B cell (primary cell): ENCODE measurements at regions not wholly inside any gene's neighbourhood (a gene's known extent, or its start where the extent isn't known, plus 50 kb on each side); places are given as distances from the start of the nearest gene placed in this dataset.

Source experiments
- ATAC-seq: fragments of 200-7000 bp; cut with Tn5 transposase; one replicate; pipeline ENCODE4 v1.10.0; 2021; ENCODE audit warnings: low read depth, mild to moderate bottlenecking, moderate number of reproducible peaks, moderate library complexity
- CTCF ChIA-PET: fragments of 350-600 bp; sonication (Branson Sonifier 250); formaldehyde crosslinking; loops from one replicate; lab custom pipeline; 2021; ENCODE audit warnings: antibody characterized with exemption, inconsistent platforms; lab: Charles Lee
- POLR2A ChIA-PET: fragments of 350-600 bp; sonication (Branson Sonifier 250); formaldehyde crosslinking; loops from one replicate; lab custom pipeline; 2021; ENCODE audit warnings: antibody characterized with exemption; lab: Charles Lee
- DNase-seq: peaks from one replicate; pipeline ENCODE4 v3.0.0; 2013
- H2AFZ ChIP-seq: 2 replicates; pipeline ENCODE4 v1.6.1; 2012; ENCODE audit warnings: mild to moderate bottlenecking, low read depth, low read length; ENCODE audit not compliant: insufficient read depth, poor library complexity, severe bottlenecking
- H3K27ac ChIP-seq, 2 donors: 1 replicate in 1 of 2; 2 replicates in 1 of 2; pipeline ENCODE4 v1.5.1; 2012 to 2013; ENCODE audit warnings: low read length in 2 of 2, mild to moderate bottlenecking in 2 of 2, moderate library complexity in 1 of 2
- H3K27me3 ChIP-seq, 4 experiments: fragments of 200-600 bp in 1 of 4; sonication (generic) in 1 of 4; replicated peaks in 1 of 4; 1 replicate in 2 of 4; 2 replicates in 2 of 4; pipeline versions ENCODE4 v1.6.1 to v1.7.0; 2013 to 2016; ENCODE audit warnings: low read length in 3 of 4, mild to moderate bottlenecking in 2 of 4, mixed read lengths in 1 of 4, moderate library complexity in 1 of 4; ENCODE audit not compliant: insufficient read depth in 4 of 4, control insufficient read depth in 3 of 4; ENCODE audit errors: control extremely low read depth in 1 of 4
- H3K36me3 ChIP-seq, 2 experiments: replicated peaks in 1 of 2; 1 replicate in 1 of 2; 2 replicates in 1 of 2; pipeline versions ENCODE4 v1.6.1 to v1.7.1; 2013; ENCODE audit warnings: low read length in 1 of 2; ENCODE audit not compliant: insufficient read depth in 2 of 2, control insufficient read depth in 1 of 2; ENCODE audit errors: control extremely low read depth in 1 of 2, extremely low read depth in 1 of 2
- H3K4me1 ChIP-seq, 2 donors: fragments of 200-600 bp in 1 of 2; sonication (generic) in 1 of 2; 1 replicate in 1 of 2; 2 replicates in 1 of 2; pipeline versions ENCODE4 v1.5.1 to v1.6.1; 2013 to 2017; ENCODE audit warnings: low read length in 2 of 2; ENCODE audit not compliant: control insufficient read depth in 2 of 2, insufficient read depth in 2 of 2
- H3K4me2 ChIP-seq: replicated peaks from 2 replicates; pipeline ENCODE3; 2012; ENCODE audit warnings: mild to moderate bottlenecking, low read depth, low read length; ENCODE audit not compliant: poor library complexity, severe bottlenecking
- H3K4me3 ChIP-seq, 5 experiments: fragments of 200-600 bp in 1 of 5; sonication (generic) in 1 of 5; 1 replicate in 3 of 5; 2 replicates in 2 of 5; pipeline versions ENCODE4 v1.5.1 to v1.7.0; 2011 to 2016; ENCODE audit warnings: low read length in 4 of 5, mild to moderate bottlenecking in 4 of 5, low read depth in 2 of 5, control low read depth in 1 of 5, moderate library complexity in 1 of 5; ENCODE audit not compliant: insufficient read depth in 1 of 5; ENCODE audit errors: control extremely low read depth in 1 of 5, extremely low read depth in 1 of 5
- H3K79me2 ChIP-seq: fragments of 200-600 bp; sonication (generic); one replicate; pipeline ENCODE4 v1.6.0; 2016; ENCODE audit warnings: low read length; ENCODE audit not compliant: control insufficient read depth, insufficient read depth
- H3K9ac ChIP-seq: fragments of 200-600 bp; sonication (generic); 2 replicates; pipeline ENCODE4 v1.6.1; 2017; ENCODE audit warnings: mild to moderate bottlenecking, low read length, moderate library complexity
- H3K9me3 ChIP-seq, 3 donors: one replicate each; pipeline versions ENCODE4 v1.6.1 to v1.7.1; 2013; ENCODE audit warnings: low read length in 2 of 3; ENCODE audit not compliant: control insufficient read depth in 2 of 3, insufficient read depth in 1 of 3; ENCODE audit errors: control extremely low read depth in 1 of 3
- H4K20me1 ChIP-seq: 2 replicates; pipeline ENCODE4 v1.6.0; 2012; ENCODE audit warnings: mild to moderate bottlenecking, low read length; ENCODE audit not compliant: insufficient read depth, control insufficient read depth, poor library complexity, severe bottlenecking
- H3K27ac Mint-ChIP-seq: one replicate; pipeline ENCODE4 v1.8.0; 2021; ENCODE audit warnings: mixed read lengths
- H3K27me3 Mint-ChIP-seq: one replicate; pipeline ENCODE4 v1.8.0; 2021; ENCODE audit warnings: mixed read lengths
- H3K4me1 Mint-ChIP-seq: one replicate; pipeline ENCODE4 v1.8.0; 2021; ENCODE audit warnings: mixed read lengths
- H3K4me3 Mint-ChIP-seq: one replicate; pipeline ENCODE4 v1.8.0; 2021; ENCODE audit warnings: mixed read lengths
- H3K9me3 Mint-ChIP-seq: one replicate; pipeline ENCODE4 v1.8.0; 2022; ENCODE audit warnings: mixed read lengths; ENCODE audit not compliant: insufficient read depth
- CTCF ChIP-seq: fragments of 200-600 bp; IDR thresholded peaks from one replicate; pipeline ENCODE4 v1.8.0; 2022; ENCODE audit warnings: antibody characterized with exemption, mild to moderate bottlenecking
- EZH2 ChIP-seq: IDR thresholded peaks from 2 replicates; pipeline ENCODE4 v1.6.1; 2012; ENCODE audit warnings: borderline replicate concordance, low read depth, mild to moderate bottlenecking, moderate library complexity, low read length; ENCODE audit not compliant: insufficient read depth, poor library complexity, severe bottlenecking
- WGBS: methylation state at CpG from one replicate; pipeline ENCODE4 v1.1.5; 2013; ENCODE audit warnings: missing lambda C conversion rate; ENCODE audit not compliant: insufficient coverage; 5-methylcytosine and 5-hydroxymethylcytosine counted together
- intact Hi-C: fragments of 100-400 bp; cut with micrococcal nuclease; formaldehyde crosslinking; loops from one replicate; pipeline ENCODE4 v1.10.0; 2022

- ChIA-PET CTCF (interaction anchor here (1.0 kb wide), 1 partner anchor 11 kb away, joined by 3 read pairs; no protein-coding TSS in a partner anchor), POLR2A (no interaction called here)
- no peak overlapping the region for H3K4me3 Mint-ChIP-seq
- H3K9me3 ChIP-seq, result peaks cover 0 to 4% (median 0%) of the 10 kb centered on the region in 3 donors
- ATAC-seq (no peak), DNase-seq (no peak)
- no peak overlapping the region for H3K9ac ChIP-seq
- no peak overlapping the region for H3K4me3 ChIP-seq
- intact Hi-C loops, result no loop called here
- no peak overlapping the region for H3K4me2 ChIP-seq
- no peak for TF ChIP-seq EZH2
- no peak for TF ChIP-seq CTCF
- H4K20me1 ChIP-seq, result no peaks in the 10 kb centered on the region
- no peaks in the 10 kb centered on the region for H3K27me3 Mint-ChIP-seq
- H3K36me3 ChIP-seq, result no peaks in the 10 kb centered on the region
- H3K79me2 ChIP-seq, result no peaks in the 10 kb centered on the region
- H3K4me1 ChIP-seq, result peaks cover 0 to 7% of the 10 kb centered on the region in 2 donors
- H3K27me3 ChIP-seq, result no peaks in the 10 kb centered on the region
- H3K4me1 Mint-ChIP-seq, result peaks cover 5% of the 10 kb centered on the region
- H3K27ac Mint-ChIP-seq, result no peak overlapping the region
- no peak overlapping the region for H2AFZ ChIP-seq
- WGBS, result no CpG with 5 or more reads among the region's 2 CpGs
- H3K27ac ChIP-seq, result no peak overlapping the region
- H3K9me3 Mint-ChIP-seq, result peaks cover 4% of the 10 kb centered on the region
These were observed 425.2 kb downstream of the COG6 start for GRCh38 chr13:40080676-40081075.

- Histone ChIP-seq H3K9me3 (peaks cover 0 to 4% (median 0%) of the 10 kb centered on the region in 3 donors), H3K4me1 (peaks cover 0 to 3% of the 10 kb centered on the region in 2 donors), H3K27me3 (no peaks in the 10 kb centered on the region), H3K79me2 (no peaks in the 10 kb centered on the region), H3K27ac (no peak overlapping the region), H3K4me3 (no peak overlapping the region), H3K4me2 (no peak overlapping the region), H3K36me3 (no peaks in the 10 kb centered on the region), H3K9ac (no peak overlapping the region), H4K20me1 (no peaks in the 10 kb centered on the region), H2AFZ (no peak overlapping the region)
- TF ChIP-seq CTCF, result no peak
- no peak for TF ChIP-seq EZH2
- POLR2A ChIA-PET, result no interaction called here
- DNase-seq (no peak), ATAC-seq (no peak)
- Mint-ChIP-seq H3K9me3 (peaks cover 4% of the 10 kb centered on the region), H3K27ac (no peak overlapping the region), H3K4me1 (peaks cover 1% of the 10 kb centered on the region), H3K27me3 (no peaks in the 10 kb centered on the region), H3K4me3 (no peak overlapping the region)
- CTCF ChIA-PET, result no interaction called here
- intact Hi-C loops, result no loop called here
- WGBS, result 76% methylated on average over 6 of the region's 8 CpGs
These were observed 427.2 kb downstream of the COG6 start for GRCh38 chr13:40082639-40083038.
